Body of pancreas (tissue), 4 donors: ENCODE measurements at regions not wholly inside any gene's neighbourhood (a gene's known extent, or its start where the extent isn't known, plus 50 kb on each side); places are given as distances from the start of the nearest gene placed in this dataset.

Source experiments
- ATAC-seq: fragments of 150-250 bp; one replicate; pipeline ENCODE4 v1.9.1; 2016
- DNase-seq, 4 donors: peaks; one replicate each; pipeline ENCODE4 v3.0.0-alpha.2; 2019
- H3K27ac ChIP-seq, 4 donors: fragments of 200-600 bp; sonication (generic); 1 replicate in 3 of 4; 2 replicates in 1 of 4; pipeline versions ENCODE4 v1.5.1 to v1.6.1; 2016 to 2019; ENCODE audit warnings: mild to moderate bottlenecking in 1 of 4, mixed read lengths in 1 of 4, moderate library complexity in 1 of 4
- H3K27me3 ChIP-seq, 2 donors: fragments of 200-600 bp; sonication (generic); one replicate each; pipeline ENCODE4 v1.6.0; 2016; ENCODE audit warnings: mild to moderate bottlenecking in 1 of 2
- H3K36me3 ChIP-seq, 2 donors: fragments of 200-600 bp; sonication (generic); replicated peaks in 1 of 2; 2 replicates each; pipeline ENCODE4 v1.5.1; 2016; ENCODE audit warnings: low read depth in 2 of 2; ENCODE audit not compliant: insufficient read depth in 1 of 2
- H3K4me1 ChIP-seq: fragments of 200-600 bp; sonication (generic); one replicate; pipeline ENCODE4 v1.6.0; 2016
- H3K4me3 ChIP-seq, 2 donors: fragments of 200-600 bp; sonication (generic); 1 replicate in 1 of 2; 2 replicates in 1 of 2; pipeline ENCODE4 v1.5.1; 2016 to 2019
- H3K9me3 ChIP-seq, 3 donors: fragments of 200-600 bp; sonication (generic); 1 replicate in 2 of 3; 2 replicates in 1 of 3; pipeline ENCODE4 v1.5.1; 2016
- POLR2A ChIP-seq, 3 donors: fragments of 450-650 bp; IDR thresholded peaks; one replicate each; pipeline ENCODE4 v1.6.1; 2016; ENCODE audit warnings: antibody characterized with exemption in 3 of 3, mild to moderate bottlenecking in 2 of 3
- WGBS, 2 donors: methylation state at CpG; one replicate each; pipeline ENCODE4 v1.1.5; 2017; 5-methylcytosine and 5-hydroxymethylcytosine counted together
- intact Hi-C: fragments of 100-400 bp; cut with DNase I; formaldehyde crosslinking; loops from one replicate; pipeline ENCODE4 v1.15.1; 2023
- TF ChIP-seq, protein P1 (sequence below), 7 experiments: fragments of 450-650 bp in 4 of 7; fragments of 200-600 bp in 3 of 7; sonication (generic) in 3 of 7; IDR thresholded peaks; one replicate each; pipeline ENCODE4 v1.5.1; 2016 to 2019; ENCODE audit warnings: antibody characterized with exemption in 7 of 7

DNA sequence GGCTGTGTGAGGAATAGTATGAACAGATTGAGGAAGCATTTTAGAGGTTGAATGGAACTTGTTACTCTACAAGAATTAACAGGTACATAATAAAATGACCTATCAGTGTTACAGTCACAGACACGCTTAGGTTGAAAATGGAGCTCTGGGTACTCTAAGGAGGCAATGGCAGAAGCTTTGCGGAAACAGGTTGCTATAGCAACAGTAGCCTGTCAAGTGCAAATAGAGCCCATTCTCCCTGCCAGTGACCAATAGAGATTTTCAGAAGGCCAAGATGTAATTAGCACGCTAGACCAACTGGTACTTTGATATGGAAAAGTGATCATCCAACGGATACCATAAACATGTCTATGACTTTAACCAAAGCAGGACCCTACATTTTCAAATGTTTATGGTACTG, 148.5 kb upstream of the FREM2 start:
- intact Hi-C loops: no loop called here
- Histone ChIP-seq H3K36me3 (no peaks in the 10 kb centered on the region), H3K9me3 (no peaks in the 10 kb centered on the region), H3K4me1 (no peaks in the 10 kb centered on the region), H3K4me3 (no peak overlapping the region), H3K27ac (no peak overlapping the region), H3K27me3 (no peaks in the 10 kb centered on the region)
- no peak for TF ChIP-seq POLR2A (IDR thresholded peaks at IDR 0.05)
- TF ChIP-seq, protein P1, sequence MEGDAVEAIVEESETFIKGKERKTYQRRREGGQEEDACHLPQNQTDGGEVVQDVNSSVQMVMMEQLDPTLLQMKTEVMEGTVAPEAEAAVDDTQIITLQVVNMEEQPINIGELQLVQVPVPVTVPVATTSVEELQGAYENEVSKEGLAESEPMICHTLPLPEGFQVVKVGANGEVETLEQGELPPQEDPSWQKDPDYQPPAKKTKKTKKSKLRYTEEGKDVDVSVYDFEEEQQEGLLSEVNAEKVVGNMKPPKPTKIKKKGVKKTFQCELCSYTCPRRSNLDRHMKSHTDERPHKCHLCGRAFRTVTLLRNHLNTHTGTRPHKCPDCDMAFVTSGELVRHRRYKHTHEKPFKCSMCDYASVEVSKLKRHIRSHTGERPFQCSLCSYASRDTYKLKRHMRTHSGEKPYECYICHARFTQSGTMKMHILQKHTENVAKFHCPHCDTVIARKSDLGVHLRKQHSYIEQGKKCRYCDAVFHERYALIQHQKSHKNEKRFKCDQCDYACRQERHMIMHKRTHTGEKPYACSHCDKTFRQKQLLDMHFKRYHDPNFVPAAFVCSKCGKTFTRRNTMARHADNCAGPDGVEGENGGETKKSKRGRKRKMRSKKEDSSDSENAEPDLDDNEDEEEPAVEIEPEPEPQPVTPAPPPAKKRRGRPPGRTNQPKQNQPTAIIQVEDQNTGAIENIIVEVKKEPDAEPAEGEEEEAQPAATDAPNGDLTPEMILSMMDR (IDR thresholded peaks at IDR 0.05): no peak
- 69 to 85% methylated on average over 4 of the region's 4 CpGs for WGBS, 2 donors
- no peak for DNase-seq
- ATAC-seq: no peak

DNA sequence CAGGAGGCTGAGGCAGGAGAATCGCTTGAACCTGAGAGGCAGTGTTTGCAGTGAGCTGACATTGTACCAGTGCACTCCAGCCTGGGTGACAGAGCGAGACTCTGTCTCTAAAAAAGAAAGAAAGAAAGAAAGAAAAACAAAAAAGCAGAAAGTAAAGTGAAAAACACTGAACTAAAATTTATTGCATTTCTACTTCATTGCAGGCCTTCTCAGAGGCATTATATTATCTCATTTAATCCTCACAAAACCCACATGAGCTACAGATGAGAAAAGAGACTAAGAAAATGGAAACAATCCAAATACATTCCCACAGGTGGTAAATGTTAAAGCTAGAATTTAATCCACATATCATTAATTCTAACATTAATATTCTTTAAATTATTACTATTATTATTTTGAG, 147.2 kb upstream of the FREM2 start:
- no peak for ATAC-seq
- intact Hi-C loops: no loop called here

DNA sequence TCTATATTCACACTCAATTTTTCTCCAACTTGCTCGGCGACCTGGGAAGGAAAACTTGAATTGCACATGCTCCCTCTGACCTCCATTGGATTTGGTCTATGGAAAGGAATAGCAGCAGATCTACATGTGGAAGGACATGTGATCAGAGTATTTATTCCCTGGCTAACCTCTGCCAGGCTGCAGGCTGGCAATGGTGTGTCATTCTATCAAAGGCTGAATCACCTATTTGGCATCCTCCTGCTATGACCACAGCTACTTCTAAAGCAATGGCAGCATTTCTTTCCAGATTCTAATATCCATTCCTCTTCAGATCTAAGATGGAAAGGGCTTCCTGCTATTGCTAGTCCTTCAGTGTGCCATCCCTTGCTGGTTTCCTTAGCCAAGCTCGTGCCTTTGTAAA, 144.3 kb upstream of the FREM2 start:
- no peaks in the 10 kb centered on the region for H3K9me3 ChIP-seq
- H3K4me1 ChIP-seq: no peaks in the 10 kb centered on the region
- 57 to 62% methylated on average over 3 of the region's 3 CpGs for WGBS, 2 donors
- ATAC-seq (no peak), DNase-seq (no peak)
- no peaks in the 10 kb centered on the region for H3K36me3 ChIP-seq
- H3K4me3 ChIP-seq: no peak overlapping the region
- H3K27me3 ChIP-seq: no peaks in the 10 kb centered on the region
- TF ChIP-seq, protein P1 (IDR thresholded peaks at IDR 0.05): no peak
- no peak for TF ChIP-seq POLR2A (IDR thresholded peaks at IDR 0.05)
- intact Hi-C loops: no loop called here
- no peak overlapping the region for H3K27ac ChIP-seq

More for the DNA sequence above, 147.2 kb upstream of the FREM2 start:
- Histone ChIP-seq H3K4me1 (no peaks in the 10 kb centered on the region), H3K4me3 (no peak overlapping the region), H3K9me3 (no peaks in the 10 kb centered on the region), H3K27me3 (no peaks in the 10 kb centered on the region), H3K27ac (no peak overlapping the region), H3K36me3 (no peaks in the 10 kb centered on the region)
- 90 to 92% methylated on average over 2 of the region's 2 CpGs for WGBS, 2 donors
- no peak for DNase-seq
- TF ChIP-seq, protein P1 (IDR thresholded peaks at IDR 0.05): no peak
- no peak for TF ChIP-seq POLR2A (IDR thresholded peaks at IDR 0.05)

DNA sequence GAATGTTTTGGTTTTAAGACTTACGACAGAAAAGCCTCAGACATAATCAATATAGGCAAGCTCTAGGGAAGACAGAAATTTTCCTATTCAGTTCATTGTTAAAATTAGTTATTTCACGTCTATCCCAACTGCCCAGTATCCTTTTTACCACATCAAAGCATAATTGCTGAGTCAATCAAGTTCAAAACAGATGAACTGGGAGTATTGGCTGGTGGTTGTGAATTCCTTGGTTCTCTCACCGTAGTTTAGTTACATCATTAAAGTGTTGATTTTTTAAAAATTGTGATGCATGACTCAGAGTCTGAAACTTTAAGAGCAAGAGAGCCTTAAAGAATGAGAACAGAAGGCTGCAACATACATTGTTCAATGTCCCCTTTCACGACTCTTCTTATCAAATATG, 143.3 kb upstream of the FREM2 start:
- DNase-seq: no peak
- Histone ChIP-seq H3K27me3 (no peaks in the 10 kb centered on the region), H3K4me3 (no peak overlapping the region), H3K4me1 (no peaks in the 10 kb centered on the region), H3K27ac (no peak overlapping the region), H3K9me3 (no peaks in the 10 kb centered on the region), H3K36me3 (no peaks in the 10 kb centered on the region)
- intact Hi-C loops: no loop called here
- ATAC-seq: no peak
- 64% methylated on average over 4 of the region's 4 CpGs for WGBS, 2 donors
- TF ChIP-seq, protein P1 (IDR thresholded peaks at IDR 0.05): no peak
- TF ChIP-seq POLR2A (IDR thresholded peaks at IDR 0.05): no peak

DNA sequence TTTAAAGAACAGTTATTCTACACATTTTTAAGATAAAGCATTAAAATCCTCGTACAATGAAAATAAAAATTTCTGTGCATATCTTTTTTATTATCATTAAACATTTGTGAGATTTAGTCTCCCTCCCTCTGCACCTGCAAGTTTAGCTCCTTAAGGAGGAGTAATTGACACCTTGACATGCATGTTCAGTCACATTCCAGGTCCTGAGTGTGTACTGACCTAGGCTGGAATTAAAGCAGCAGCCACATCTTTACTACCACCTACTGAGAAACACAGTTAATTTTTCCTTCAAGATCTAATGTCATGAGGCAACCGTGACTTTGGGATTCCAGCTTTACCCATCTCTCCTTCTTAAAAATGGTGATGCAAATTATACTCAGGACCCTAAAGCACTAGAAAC, 123.1 kb upstream of the FREM2 start:
- H3K27ac ChIP-seq: no peak overlapping the region
- no peaks in the 10 kb centered on the region for H3K9me3 ChIP-seq
- H3K4me1 ChIP-seq: no peaks in the 10 kb centered on the region
- ATAC-seq: no peak
- intact Hi-C loops: no loop called here
- WGBS, 2 donors: 69 to 81% methylated on average over 2 of the region's 2 CpGs
- no peaks in the 10 kb centered on the region for H3K36me3 ChIP-seq
- no peaks in the 10 kb centered on the region for H3K27me3 ChIP-seq
- TF ChIP-seq POLR2A (IDR thresholded peaks at IDR 0.05): no peak
- TF ChIP-seq, protein P1 (IDR thresholded peaks at IDR 0.05): no peak
- H3K4me3 ChIP-seq: no peak overlapping the region
- no peak for DNase-seq
